ENCODE measurements at regions not wholly inside any gene's neighbourhood (a gene's known extent, or its start where the extent isn't known, plus 50 kb on each side); places are given as distances from the start of the nearest gene placed in this dataset.
A peak's percentile ranks its signal among the peaks of the same experiment; 100 is the strongest.

DNA sequence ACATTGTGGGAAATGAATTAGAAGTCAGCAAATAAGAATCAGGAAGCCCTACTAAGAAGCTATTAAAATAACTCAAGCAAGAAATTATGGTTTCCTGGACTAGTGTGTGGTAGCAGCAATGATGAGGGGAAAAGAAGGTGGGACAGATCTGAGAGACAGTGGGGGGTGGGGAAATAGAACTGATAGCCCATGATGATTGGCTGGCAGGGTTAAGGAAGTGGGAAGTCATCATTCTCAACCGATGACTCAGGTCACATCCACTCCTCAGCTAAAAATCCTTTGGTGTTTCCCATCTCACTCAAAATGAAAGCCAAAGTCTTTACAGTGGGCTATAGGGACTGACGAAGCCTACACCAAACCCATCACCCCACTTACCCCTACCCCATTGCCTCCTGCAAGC is 153.9 kb upstream of the ARHGEF26 start:
- DNase-seq (ENCODE audit: low spot score): no peak
- TF ChIP-seq, protein P1, sequence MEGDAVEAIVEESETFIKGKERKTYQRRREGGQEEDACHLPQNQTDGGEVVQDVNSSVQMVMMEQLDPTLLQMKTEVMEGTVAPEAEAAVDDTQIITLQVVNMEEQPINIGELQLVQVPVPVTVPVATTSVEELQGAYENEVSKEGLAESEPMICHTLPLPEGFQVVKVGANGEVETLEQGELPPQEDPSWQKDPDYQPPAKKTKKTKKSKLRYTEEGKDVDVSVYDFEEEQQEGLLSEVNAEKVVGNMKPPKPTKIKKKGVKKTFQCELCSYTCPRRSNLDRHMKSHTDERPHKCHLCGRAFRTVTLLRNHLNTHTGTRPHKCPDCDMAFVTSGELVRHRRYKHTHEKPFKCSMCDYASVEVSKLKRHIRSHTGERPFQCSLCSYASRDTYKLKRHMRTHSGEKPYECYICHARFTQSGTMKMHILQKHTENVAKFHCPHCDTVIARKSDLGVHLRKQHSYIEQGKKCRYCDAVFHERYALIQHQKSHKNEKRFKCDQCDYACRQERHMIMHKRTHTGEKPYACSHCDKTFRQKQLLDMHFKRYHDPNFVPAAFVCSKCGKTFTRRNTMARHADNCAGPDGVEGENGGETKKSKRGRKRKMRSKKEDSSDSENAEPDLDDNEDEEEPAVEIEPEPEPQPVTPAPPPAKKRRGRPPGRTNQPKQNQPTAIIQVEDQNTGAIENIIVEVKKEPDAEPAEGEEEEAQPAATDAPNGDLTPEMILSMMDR (IDR thresholded peaks at IDR 0.05; ENCODE audit: extremely low read depth, missing control alignments): no peak

- DNase-seq (ENCODE audit: low spot score): no peak
- TF ChIP-seq, protein P1 (IDR thresholded peaks at IDR 0.05; ENCODE audit: extremely low read depth, missing control alignments): no peak
Observed at GRCh38 chr3:153970047-153970446, 151.1 kb upstream of the ARHGEF26 start.

DNA sequence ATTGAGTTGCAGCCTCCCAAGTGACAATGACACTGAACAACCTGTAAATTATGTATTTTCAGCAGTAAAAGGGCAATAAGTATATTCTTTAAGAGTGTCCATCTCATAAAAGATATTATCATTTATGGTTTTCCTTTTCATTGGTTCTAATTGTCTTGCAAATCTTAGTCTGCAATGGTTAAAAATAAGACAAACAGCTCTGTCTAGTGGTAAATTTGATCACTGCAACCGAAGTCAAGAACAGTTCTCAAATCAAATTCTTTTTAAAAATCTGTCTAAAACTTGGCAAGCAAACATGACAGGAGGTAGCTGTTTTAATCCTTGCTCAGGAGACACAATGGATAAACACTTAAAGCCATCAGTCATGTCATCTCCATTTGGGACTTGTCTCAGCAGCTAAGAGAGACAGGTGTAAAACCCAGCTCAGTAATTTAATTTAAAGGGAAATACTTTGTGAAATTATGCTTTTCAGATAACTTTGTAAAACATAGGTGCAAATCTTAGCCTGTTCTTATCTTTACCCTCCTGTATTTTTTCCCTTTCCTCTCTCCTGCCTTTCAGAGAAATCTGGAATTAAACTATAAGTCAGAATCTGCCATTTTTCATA is 150.3 kb upstream of the ARHGEF26 start:
- TF ChIP-seq, protein P1 (IDR thresholded peaks at IDR 0.05; ENCODE audit: extremely low read depth, missing control alignments): peak; percentile 51
- DNase-seq (ENCODE audit: low spot score): no peak

GRCh38 chr3:153972862-153973261 is 148.3 kb upstream of the ARHGEF26 start:
- TF ChIP-seq, protein P1 (IDR thresholded peaks at IDR 0.05; ENCODE audit: extremely low read depth, missing control alignments): no peak
- no peak for DNase-seq (ENCODE audit: low spot score)

- TF ChIP-seq, protein P1 (IDR thresholded peaks at IDR 0.05; ENCODE audit: extremely low read depth, missing control alignments): no peak
- DNase-seq (ENCODE audit: low spot score): no peak
Observed at GRCh38 chr3:153973722-153974265, 147.4 kb upstream of the ARHGEF26 start.

DNA sequence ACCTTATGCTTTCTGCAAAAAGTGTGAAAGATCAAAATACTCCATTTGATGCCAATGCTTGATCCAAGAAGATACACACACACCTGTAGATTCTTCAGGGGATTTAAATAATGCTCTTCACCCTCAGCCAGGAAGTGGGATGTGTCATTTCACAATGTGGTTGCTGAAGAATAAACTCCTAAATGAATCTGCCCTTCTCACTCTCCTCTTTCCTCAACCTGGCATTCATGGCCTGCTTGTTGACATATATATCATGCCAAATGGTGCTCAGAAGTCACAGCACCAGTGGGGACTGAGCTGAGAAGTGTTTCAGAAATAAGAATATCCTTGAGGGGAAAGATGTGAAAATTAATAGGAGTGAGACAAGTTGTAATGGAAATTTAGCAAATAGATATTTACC is 146.6 kb upstream of the ARHGEF26 start:
- TF ChIP-seq, protein P1 (IDR thresholded peaks at IDR 0.05; ENCODE audit: extremely low read depth, missing control alignments): no peak
- no peak for DNase-seq (ENCODE audit: low spot score)

DNA sequence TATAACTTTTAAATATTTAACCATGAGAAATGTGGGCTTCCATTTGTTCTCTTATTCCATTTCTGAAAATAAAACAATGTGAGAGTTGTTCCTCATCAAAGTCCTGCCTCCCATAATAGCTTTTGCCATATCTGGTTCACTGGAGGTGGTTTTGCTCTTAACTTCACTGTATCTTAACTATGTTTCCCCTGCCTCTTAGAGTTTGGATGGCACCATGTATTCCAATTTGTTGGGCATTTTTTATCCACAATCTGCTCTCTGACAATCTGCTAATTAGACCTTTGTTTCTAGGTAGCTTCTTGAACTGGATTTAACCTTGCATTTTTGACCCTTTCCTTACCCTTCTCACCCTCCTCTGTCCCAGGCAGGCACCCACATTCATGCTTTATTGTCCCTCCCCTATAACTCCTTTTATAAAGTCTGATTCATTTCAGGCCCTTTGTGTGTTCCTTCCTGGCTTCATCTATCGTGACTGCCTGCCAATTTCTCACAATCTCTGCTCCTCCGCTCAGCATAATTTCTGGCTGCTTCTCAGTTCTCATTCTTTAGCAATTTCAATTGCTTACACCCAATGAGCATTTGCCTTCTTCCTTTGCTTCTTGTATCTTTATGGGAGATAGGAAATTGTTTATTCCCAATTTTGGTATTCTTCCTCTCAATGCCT is 144.2 kb upstream of the ARHGEF26 start:
- DNase-seq (ENCODE audit: low spot score): no peak
- TF ChIP-seq, protein P1 (IDR thresholded peaks at IDR 0.05; ENCODE audit: extremely low read depth, missing control alignments): no peak
